HG03575 (cell line): ENCODE measurements at regions not wholly inside any gene's neighbourhood (a gene's known extent, or its start where the extent isn't known, plus 50 kb on each side); places are given as distances from the start of the nearest gene placed in this dataset.
"Not testable (repeated sequence)": the region's sequence is repeated elsewhere in the genome, so short reads cannot be mapped to it uniquely, and the experiment has no call there.

Experiments used
- ATAC-seq: cut with Tn5 transposase; IDR thresholded peaks from one replicate; pipeline ENCODE4 v1.9.1; 2021; ENCODE audit not compliant: unreplicated experiment, insufficient number of reproducible peaks, low FRiP score; ENCODE audit errors: extremely low read depth

DNA sequence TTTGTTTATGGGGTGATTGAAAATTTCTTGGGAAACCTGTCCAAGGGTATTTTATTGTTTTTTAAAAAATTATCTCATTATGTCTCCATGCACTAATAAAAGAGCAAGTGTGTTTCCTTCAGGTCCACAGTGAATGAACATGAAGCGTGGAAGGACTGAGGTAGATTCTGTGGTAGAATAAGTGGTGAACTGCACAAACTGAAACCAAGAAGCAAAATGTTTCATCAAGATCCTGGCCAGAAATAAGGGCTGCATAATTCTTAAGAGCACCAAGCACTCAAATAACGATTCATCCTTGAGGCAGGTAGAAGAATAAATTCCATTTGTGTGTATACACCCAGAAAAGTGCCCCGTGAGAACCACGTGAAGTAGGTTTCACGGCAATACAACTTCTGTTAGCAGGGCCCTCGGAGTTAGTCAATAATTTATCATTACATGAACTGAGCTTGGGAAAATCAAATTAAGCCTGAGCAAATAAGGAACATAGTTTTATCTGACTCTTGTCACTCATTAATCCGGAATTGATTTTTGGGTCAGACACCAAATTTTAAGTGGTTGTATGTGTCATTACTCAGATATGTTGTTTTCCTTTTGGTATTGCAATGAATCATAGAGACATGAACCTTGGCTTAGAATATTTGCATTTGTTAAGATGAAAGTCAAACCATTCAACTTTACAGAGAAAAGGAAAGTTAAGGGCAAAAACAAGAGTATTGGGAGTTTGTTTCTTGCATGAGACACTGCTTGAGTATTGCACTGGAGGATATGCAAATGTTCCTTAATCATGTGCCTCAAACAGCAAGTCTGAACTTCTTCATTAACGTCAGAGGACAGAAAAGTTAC, 472.6 kb upstream of the NETO1 start:
- ATAC-seq, result no peak

DNA sequence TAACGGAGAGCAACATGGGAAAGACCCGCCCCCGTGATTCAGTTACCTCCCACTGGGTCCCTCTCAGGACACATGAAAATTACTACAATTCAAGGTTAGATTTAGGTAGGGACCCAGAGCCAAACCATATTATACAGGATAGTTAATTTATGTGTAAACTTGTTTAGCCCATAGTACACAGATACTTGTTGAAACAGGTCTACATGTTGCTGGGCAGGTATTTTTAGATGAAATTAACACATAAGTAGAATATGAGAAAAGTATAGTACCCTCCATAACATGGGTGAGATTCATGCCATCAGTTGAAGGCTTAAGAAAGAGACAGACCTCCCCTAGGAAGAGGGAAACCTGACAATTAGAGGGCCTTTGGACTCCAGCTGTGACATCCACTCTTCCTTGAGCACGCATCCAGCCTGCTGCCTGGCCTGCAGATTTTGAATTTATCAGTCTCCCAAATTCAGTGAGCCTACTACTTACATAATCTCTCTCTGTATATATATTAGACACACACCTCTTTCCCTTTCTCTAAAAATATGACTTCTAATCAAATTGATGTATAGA, 463.5 kb upstream of the NETO1 start:
- no peak for ATAC-seq

DNA sequence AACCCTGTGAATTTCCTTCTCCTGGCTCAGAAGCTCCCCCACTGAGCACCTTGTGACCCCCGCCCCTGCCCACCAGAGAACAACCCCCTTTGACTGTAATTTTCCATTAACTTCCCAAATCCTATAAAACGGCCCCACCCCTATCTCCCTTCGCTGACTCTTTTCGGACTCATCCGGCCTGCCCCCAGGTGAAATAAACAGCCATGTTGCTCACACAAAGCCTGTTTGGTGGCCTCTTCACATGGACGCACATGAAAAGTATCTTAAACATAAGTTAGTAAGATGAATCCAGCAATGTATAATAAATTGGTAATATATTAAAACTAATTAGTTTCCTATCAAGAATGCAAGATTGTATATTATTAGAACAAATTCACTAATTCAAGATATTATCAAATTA, 462.3 kb upstream of the NETO1 start:
- ATAC-seq, result not testable (repeated sequence)

DNA sequence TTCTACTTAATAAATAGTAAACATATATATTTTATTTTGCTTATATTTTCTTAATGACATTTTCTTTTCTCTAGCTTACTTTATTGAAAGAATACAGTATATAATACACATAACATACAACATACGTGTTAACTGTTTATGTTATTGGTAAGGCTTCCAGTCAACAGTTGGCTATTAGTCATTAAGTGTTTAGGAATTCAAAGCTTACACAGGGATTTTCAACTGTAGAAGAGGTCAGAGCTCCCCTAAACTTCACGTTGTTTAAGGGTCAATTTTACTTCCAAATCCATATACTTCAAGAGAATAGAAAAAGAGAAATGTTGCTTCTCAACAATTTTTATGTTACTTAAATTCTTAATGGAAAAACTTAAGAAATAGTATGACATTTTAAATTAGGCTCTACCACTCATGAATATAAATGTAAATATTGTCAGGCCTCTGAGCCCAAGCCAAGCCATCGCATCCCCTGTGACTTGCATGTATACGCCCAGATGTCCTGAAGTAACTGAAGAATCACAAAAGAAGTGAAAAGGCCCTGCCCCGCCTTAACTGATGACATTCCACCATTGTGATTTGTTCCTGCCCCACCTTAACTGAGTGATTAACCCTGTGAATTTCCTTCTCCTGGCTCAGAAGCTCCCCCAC, 456.5 kb upstream of the NETO1 start:
- not testable (repeated sequence) for ATAC-seq

DNA sequence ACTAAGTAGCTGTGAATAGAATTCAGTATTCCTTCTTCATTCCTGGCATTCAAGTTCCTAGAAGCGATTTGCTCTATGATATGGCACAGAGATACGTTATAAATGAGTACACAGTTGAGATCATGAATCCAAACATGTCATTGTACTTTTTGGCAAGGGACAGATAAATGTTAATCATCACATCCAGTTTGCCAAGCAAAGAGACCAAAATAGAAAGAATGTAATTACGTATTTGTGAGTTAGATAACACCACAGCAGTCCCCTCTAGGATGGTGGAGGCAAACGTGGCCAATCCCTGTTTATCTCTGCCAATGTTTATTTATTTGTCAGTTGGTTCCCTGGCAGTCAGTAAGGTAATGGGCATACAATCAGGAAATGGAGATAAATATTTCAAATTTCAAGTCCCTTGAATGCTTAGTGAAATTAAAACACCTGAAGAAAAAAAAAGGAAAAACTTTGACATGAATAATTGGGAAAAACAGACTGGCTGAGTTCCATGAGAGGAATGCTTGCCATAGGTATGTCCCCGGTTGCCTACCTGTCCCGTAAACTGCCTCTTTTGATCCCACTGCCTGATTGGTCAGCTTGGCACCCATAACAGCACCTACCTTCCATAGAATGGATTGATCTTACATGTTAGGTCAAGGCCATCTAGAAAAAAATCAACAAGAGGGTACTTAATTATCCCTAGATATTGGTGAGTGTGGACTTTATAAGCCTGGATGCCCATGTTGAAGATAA, 451.1 kb upstream of the NETO1 start:
- ATAC-seq, result no peak

DNA sequence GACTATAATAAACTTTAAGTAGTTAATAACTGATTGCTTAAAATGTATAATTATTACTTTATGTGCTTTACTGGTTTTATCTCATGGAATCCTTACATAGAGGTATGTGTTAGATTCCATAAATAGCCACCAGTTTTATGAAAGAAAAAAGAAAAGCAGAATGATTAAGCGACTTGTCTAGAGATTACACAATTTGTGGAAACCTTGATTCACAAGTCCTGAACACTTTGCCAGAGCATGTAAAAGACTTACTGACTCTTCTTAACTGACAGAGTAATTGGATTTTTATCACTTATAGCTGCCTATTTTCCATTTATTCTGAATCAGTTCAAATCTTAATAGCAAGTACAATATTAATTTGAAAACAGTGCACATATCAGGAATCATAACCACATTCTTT, 448.7 kb upstream of the NETO1 start:
- no peak for ATAC-seq

DNA sequence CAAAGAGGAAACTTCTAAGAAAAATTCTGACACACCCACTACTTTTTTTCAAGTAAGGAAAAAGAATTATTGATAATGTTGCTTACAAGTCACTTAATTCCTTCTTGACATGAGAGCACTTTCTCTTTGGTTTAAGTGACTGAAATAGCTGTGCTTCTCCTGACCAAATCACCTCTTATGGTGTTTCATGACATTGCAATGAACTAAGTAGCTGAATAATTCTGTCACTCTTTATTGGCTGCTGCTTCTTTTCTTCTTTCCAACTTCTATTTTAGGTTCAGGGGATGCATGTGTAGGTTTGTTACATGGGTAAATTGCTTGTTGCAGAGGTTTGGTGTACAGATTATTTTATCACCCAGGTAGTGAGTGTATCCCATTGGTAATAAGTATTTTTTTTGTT, 447.6 kb upstream of the NETO1 start:
- ATAC-seq, result no peak

DNA sequence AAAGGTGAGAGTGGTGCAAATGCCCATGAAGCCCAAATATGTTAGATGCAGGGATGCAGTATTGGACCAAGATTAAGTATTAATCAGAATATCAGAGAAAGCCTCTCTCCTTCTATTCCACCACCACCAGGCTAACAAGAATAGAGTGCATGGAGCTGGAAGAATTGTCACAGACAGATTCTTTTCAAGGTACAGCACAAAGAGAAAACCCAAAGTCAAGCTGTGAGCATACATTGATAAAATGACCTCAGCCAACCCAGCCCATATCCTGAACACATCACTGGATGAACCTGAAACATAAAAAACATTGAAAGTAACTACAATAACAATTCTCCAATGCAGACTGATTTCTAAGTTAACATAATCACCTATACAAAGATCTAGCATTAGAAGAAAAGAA, 445.7 kb upstream of the NETO1 start:
- ATAC-seq, result no peak

DNA sequence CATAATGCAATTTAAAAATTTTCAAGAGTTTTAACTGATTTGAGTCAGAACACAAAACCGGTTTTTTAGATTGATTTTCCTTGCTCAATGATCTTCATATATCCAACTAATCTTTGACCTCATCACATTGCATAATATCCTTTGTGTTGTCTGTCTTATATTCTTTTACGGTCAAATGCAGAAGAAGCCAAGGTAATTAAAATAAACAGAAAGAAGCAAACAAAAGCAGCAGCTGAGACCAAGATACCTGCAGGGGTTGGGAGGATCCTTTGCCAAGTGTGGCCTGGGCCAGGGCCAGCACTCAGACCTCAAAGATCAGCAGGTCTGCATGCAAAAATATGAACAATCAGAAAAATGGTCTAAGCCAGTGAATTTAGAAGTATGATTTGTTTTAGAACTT, 428.9 kb upstream of the NETO1 start:
- ATAC-seq, result no peak

DNA sequence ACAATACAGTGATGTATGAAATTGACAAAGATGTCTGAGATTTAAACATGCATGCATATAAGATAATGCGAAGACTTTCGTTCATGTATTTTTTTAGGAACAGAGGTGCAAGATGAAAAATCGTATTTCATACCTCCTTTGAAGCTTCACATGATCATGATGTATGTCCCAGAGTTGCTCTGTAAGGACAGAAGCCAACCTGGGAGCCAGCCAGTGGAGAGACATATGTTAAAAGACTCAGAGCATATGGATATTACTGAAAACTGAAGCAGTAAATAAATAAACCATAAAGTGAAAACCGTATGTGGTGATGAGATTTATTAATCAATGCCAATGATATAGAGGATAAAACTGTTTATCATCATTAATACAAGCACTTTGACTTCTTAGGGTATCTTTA, 424.4 kb upstream of the NETO1 start:
- no peak for ATAC-seq

DNA sequence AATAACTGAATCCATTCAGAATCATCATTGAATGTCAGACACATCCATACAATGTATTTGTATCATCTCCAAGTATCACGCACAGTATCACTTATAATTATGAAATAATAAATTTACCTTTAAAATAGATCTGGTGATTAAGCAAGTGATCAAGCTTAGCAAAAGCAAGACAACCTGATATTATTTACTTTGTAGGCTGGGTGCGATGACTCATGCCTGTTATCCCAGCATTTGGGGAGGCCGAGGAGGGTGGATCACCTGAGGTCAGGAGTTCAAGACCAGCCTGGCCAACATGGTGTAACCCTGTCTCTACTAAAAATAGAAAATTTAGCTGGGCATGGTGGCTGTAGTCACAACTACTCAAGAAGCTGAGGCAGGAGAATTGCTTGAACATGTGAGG, 421.0 kb upstream of the NETO1 start:
- ATAC-seq, result no peak

DNA sequence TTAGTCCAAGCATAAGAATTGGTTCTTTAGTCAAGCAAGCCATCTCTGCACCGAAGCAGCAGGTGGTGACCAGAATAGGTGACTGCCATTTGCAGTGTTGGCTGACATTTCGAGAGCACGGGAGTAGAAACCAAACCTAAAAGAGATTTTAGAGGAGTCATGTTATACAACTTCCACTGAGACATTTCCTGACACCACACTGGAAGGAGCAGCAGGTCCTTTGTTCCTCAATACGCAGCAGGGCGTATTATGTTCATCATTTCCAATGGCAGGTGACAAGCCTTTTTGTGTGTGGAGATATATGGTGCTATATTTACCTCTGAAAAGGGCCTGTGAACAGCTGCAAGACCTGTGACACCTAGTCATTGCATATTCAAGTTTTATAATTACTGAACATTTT, 418.8 kb upstream of the NETO1 start:
- no peak for ATAC-seq

DNA sequence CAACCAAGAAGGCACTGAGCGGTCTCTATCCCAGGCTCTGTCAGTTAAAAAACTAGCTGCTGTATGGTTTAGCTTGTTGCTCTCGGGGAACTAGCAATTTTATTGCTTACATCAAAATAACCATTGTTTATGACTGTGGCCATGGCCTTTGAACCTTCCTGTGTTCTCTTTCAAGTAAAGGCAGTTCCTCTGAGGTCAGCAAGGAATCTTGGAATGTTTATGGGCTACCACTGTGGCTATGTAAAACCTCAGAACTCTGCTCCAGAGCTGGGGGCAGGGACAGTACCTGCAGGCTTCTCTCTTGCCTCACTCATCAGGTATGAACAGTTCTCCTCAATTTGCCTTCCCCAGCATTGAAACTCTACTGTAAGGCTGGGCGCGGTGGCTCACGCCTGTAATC, 416.0 kb upstream of the NETO1 start:
- no peak for ATAC-seq

DNA sequence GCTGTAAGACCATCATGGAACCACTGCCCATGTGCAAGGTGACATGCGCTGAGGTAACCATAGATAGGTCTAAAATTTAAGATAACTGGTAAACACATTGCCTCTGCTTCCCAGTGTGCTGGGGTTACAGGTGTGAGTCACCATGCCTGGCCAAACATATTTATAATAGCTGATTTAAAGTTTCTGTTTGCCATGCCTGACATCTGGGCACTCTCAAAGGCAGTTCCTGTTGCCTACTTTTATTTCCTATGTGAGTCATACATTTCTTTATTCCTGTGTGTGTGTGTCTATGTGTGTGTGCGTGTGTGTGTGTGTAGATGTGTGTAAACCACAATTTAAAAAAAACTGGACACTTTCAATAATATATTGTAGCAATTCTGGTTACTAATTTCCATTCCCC, 415.2 kb upstream of the NETO1 start:
- no peak for ATAC-seq

DNA sequence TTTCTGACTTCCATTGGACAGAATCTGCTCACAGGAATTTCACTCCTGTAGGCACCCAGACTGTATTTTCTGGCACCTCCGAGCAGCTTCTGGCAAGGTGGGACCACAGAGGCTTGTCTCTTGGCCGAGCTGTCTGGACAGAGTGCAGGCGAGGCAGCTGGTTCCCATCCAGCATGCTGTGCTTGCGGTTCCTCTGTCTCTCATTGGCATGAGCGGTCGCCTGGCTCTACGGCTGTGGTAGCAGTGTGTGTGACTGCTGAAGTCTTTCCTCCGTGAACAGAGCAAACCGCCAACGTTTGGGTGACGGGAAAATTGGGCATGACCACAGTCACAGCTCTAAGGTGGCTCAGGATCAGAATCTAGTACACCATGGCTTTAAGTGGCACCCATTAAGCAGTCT, 411.7 kb upstream of the NETO1 start:
- no peak for ATAC-seq

DNA sequence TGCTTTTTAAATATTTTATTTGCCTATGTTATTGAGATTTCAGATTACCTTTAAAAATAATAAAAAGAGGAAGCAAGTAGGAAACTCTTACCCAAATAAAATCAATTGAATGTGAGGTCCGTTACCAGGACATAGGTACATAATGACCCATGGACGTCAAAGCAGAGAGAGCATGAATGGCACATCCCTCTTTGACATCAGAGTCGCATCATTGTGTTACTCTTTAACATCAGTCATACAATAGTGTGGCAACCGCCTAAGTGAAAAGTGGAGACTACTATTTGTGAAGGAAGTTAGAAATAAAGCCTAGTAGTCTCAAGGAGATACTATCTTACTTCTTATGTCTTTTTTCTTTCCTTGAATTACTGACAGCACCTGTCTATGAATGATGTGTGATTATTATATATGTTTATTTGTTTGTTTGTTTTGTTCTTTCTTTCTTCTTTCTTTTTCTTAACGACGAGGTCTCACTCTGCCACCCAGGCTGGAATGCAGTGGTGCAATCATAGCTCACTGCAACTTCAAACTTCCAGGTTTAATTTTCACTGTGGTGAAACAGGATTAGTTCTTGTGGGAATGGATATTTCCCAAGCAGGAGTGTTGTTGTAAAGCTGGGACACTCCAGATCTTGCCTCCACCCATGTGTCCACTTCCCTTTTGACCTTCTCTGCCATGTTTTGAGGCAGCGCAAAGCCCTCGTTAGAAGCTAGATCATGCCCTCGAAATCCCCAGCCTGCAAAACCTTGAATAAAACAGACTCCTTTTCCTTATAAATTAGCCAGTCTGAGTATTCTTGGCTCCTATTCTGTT, 407.2 kb upstream of the NETO1 start:
- no peak for ATAC-seq

DNA sequence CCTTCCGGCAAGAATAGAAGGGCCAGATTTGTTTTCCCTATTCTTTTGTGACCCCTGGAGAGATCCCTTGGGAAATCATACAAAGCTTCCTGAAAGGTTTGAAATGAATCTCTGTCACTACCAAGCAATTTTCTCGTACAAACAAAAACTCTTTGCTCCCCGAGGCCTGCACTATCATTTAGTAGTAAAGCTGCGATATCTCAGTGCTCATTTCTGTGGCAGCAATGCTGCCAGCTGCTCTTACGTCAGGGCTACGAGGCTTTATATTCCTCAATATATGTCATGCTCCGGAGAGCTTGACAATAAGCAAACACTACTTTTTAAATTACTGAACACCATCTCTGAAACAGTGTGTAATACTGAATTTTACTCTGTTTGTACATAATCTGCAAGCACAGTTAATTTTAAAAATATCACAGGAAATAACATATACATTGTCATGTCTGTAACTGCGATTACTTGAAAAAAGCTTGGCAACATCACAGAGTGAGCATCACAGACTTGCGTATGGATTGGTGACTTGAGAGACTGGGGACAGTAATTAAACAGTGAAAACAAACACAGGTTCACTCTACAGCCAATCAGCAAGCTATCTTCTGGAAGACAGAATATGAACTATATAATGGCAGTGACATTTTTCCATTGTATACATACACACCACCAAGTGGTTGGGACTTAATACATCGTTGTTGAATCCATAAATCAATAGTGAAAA, 403.3 kb upstream of the NETO1 start:
- ATAC-seq, result no peak

DNA sequence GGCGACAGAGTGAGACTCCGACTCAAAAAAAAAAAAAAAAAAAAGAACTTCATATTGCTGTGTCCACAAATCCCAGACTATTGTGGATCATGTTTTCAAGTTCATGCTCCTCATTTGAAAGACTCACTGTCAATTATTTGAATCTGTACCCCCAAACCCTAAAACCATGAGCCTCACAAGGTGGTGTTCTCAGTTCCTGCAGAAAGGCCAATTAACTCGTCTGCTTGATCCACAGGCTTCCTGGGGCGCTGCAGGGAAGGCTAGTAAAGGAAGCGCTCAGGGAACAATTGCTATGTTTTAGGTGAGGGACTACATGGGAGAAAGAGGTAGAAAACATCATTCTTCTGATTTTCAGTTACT, 396.8 kb upstream of the NETO1 start:
- no peak for ATAC-seq

DNA sequence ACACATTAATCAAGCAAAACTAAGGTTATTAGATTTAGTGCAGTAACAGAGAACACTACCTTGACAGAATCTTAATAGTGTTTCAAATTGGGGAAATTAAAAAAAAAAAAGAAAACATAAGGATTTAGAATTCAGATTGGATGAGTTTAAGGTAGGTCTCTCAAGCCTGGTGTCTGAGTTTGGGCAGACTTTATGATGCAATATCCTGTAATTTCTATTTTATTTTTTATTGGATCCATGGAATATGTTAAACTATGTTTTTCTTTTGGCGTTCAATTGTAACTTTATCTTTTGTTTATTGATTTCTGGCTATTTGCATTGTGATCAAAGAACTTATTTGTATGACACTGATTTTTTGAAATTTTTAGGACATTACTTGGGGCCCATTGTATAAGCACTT, 394.1 kb upstream of the NETO1 start:
- ATAC-seq, result no peak
